Omental fat pad (tissue), 3 donors: ENCODE measurements at regions not wholly inside any gene's neighbourhood (a gene's known extent, or its start where the extent isn't known, plus 50 kb on each side); places are given as distances from the start of the nearest gene placed in this dataset.

Experiments
- ATAC-seq: fragments of 150-250 bp; one replicate; pipeline ENCODE4 v1.9.1; 2016; ENCODE audit warnings: mild to moderate bottlenecking, moderate library complexity; ENCODE audit not compliant: low FRiP score
- DNase-seq: peaks from one replicate; pipeline ENCODE4 v3.0.0-alpha.2; 2019; ENCODE audit warnings: low spot score
- TF ChIP-seq, protein P1 (sequence below), 3 donors: fragments of 450-650 bp; IDR thresholded peaks; one replicate each; pipeline ENCODE4 v1.5.1; 2016 to 2017; ENCODE audit warnings: antibody characterized with exemption in 3 of 3, mild to moderate bottlenecking in 3 of 3, moderate library complexity in 2 of 3

DNA sequence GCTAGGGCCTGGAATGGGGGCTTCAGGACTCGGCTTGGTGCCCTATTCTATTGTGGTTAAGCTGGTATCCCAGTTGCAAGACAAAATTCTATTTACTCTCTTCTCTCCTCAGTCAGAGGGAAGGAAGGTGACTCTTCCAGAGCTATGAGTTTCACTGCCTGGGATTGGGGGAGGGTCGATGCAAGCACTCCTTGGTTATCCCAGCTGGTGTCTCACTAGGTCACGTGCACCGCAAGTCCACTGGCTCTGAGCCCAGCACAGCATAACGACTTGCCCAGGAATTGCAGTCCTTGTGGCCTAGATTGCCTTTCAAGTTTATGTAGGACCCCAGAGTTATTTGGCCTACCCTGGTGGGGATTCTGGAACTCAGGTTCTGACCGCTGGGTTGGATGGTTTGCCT, 958.8 kb downstream of the IGSF11 start:
- ATAC-seq (no peak), DNase-seq (no peak)
- TF ChIP-seq, protein P1, sequence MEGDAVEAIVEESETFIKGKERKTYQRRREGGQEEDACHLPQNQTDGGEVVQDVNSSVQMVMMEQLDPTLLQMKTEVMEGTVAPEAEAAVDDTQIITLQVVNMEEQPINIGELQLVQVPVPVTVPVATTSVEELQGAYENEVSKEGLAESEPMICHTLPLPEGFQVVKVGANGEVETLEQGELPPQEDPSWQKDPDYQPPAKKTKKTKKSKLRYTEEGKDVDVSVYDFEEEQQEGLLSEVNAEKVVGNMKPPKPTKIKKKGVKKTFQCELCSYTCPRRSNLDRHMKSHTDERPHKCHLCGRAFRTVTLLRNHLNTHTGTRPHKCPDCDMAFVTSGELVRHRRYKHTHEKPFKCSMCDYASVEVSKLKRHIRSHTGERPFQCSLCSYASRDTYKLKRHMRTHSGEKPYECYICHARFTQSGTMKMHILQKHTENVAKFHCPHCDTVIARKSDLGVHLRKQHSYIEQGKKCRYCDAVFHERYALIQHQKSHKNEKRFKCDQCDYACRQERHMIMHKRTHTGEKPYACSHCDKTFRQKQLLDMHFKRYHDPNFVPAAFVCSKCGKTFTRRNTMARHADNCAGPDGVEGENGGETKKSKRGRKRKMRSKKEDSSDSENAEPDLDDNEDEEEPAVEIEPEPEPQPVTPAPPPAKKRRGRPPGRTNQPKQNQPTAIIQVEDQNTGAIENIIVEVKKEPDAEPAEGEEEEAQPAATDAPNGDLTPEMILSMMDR (IDR thresholded peaks at IDR 0.05), result no peak

- no peak for ATAC-seq
- TF ChIP-seq, protein P1 (IDR thresholded peaks at IDR 0.05), result no peak
- no peak for DNase-seq
These were observed 957.3 kb downstream of the IGSF11 start for GRCh38 chr3:118077332-118077731.

DNA sequence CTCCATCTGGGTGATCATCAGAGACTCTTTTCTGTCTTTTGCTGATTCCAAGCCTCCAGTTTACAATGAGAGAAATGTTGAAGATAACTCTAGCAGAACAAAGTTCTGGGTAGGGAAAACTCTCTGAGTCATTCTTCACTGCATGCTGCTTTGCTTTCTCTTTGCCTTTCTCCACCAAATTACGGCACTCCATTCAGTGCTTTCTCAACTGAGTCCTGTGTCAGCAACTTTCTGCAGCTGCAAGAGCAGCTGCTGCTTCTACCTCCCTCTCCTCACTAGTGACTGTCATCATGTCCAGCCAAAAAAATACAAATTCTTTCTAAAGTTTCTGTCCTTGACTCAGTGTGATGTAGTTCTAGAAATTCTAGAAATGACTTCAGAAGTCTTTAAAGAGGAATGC, 953.8 kb downstream of the IGSF11 start:
- DNase-seq (no peak), ATAC-seq (no peak)
- TF ChIP-seq, protein P1 (IDR thresholded peaks at IDR 0.05), result no peak

DNA sequence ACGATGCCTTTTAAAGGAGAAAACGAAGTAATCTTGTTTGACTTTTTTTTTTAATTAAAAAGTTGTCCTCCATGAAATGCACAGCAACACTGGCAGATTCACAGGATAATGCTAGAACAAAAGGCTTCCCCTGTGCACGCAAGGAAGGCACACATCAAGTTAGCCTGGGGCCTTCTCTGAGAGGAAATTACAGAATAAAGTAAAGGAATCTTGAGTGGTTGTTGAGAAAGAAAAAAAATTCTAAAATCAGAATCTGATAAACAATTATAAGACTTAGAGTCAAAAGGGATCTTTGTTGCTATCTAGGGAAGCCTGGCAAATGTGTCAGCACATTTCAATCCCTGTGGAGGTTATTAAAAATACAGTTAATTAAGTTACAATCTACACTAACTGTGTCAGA, 946.0 kb downstream of the IGSF11 start:
- ATAC-seq, result no peak
- TF ChIP-seq, protein P1 (IDR thresholded peaks at IDR 0.05), result no peak
- DNase-seq, result no peak

DNA sequence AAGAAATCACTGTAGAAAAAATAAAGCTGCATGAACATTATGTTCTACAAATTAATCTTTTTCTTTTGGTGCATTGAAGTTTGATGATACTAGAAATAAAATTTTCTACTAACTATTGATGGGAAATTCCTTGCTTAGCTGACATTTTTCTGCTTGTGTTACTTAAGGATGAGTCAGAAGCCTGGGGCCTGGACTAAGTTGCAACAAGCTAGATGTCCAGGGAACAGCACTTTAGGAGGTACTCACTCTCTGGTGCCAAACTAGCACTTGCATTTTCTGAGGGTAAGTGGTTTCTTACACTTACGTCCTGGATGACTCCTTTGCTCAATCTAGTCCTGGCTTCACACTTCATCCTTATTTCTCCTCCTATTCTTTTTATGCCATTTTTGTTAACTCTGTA, 945.1 kb downstream of the IGSF11 start:
- no peak for DNase-seq
- no peak for ATAC-seq
- TF ChIP-seq, protein P1 (IDR thresholded peaks at IDR 0.05), result no peak

- TF ChIP-seq, protein P1 (IDR thresholded peaks at IDR 0.05), result no peak
- DNase-seq (no peak), ATAC-seq (no peak)
These were observed 937.4 kb downstream of the IGSF11 start for GRCh38 chr3:118097226-118097625.

DNA sequence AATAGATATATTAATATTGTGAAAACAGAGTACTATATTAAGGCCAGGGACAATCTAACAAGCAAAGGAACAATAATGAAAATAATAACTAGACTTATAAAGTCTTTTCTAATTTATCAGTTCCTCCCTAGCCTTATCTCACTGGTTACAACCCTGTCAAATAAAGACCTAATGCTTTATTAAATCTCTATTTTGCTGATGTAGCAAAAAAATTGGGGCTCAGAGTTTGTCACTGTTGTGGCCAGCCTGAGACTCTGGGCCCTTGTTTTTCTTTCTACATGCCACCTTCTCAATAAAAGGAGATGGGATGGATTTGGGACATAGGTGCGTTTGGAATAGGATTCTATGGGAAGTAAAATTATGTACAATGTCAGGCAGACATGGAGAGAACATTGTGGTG, 937.0 kb downstream of the IGSF11 start:
- DNase-seq (no peak), ATAC-seq (no peak)
- TF ChIP-seq, protein P1 (IDR thresholded peaks at IDR 0.05), result no peak
